ENCODE measurements at regions not wholly inside any gene's neighbourhood (a gene's known extent, or its start where the extent isn't known, plus 50 kb on each side); places are given as distances from the start of the nearest gene placed in this dataset.
A peak's percentile ranks its signal among the peaks of the same experiment; 100 is the strongest.

- H3K27ac ChIP-seq (ENCODE audit: low read depth, low read length) = no peak overlapping the region
- no peak overlapping the region for H3K9ac ChIP-seq (ENCODE audit: low read depth in 1 of 3, low read length in 3 of 3)
- no peaks in the 10 kb centered on the region for H3K36me3 ChIP-seq (ENCODE audit: control insufficient read depth in 3 of 3, insufficient read depth in 3 of 3, low read length in 3 of 3)
- no peaks in the 10 kb centered on the region for H3K27me3 ChIP-seq (ENCODE audit: control insufficient read depth in 3 of 3, insufficient read depth in 3 of 3, low read length in 3 of 3)
- H3K4me3 ChIP-seq (ENCODE audit: low read length in 3 of 3) = no peak overlapping the region
- H3K4me1 ChIP-seq (ENCODE audit: control insufficient read depth in 3 of 3, insufficient read depth in 3 of 3, low read length in 3 of 3) = no peaks in the 10 kb centered on the region
- H3K9me3 ChIP-seq (ENCODE audit: control insufficient read depth in 3 of 3, low read length in 3 of 3) = no peaks in the 10 kb centered on the region
Measured at GRCh38 chr12:92478692-92479091, 224.1 kb upstream of the PLEKHG7 start.

- Histone ChIP-seq H3K9ac (ENCODE audit: low read depth in 1 of 3, low read length in 3 of 3) (no peak overlapping the region), H3K27me3 (ENCODE audit: control insufficient read depth in 3 of 3, insufficient read depth in 3 of 3, low read length in 3 of 3) (no peaks in the 10 kb centered on the region), H3K4me3 (ENCODE audit: low read length in 3 of 3) (no peak overlapping the region), H3K27ac (ENCODE audit: low read depth, low read length) (no peak overlapping the region), H3K4me1 (ENCODE audit: control insufficient read depth in 3 of 3, insufficient read depth in 3 of 3, low read length in 3 of 3) (no peaks in the 10 kb centered on the region), H3K36me3 (ENCODE audit: control insufficient read depth in 3 of 3, insufficient read depth in 3 of 3, low read length in 3 of 3) (no peaks in the 10 kb centered on the region), H3K9me3 (ENCODE audit: control insufficient read depth in 3 of 3, low read length in 3 of 3) (no peaks in the 10 kb centered on the region)
Measured at GRCh38 chr12:92476844-92477243, 225.9 kb upstream of the PLEKHG7 start.

DNA sequence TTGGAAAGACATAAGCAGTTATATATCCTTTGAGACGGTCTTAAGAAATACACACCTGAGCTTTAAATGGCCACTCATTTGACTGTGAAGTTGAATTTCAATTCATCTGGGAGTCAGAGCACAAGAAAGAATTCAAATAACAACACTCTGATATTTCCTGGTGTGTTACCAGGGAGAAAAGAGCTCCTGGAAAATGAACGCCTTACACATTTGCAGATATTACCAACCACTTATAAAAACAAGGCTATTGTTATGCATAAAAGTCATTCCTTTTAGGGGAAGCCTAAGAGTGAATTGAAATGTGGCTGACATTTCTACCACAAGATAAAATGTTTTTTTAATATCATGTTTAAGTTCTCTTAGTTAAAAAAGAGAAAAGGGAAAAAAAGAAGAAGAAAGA is 229.2 kb upstream of the PLEKHG7 start:
- H3K36me3 ChIP-seq (ENCODE audit: control insufficient read depth in 3 of 3, insufficient read depth in 3 of 3, low read length in 3 of 3) = no peaks in the 10 kb centered on the region

GRCh38 chr12:92472201-92472600 is 230.6 kb upstream of the PLEKHG7 start:
- Histone ChIP-seq H3K4me1 (ENCODE audit: control insufficient read depth in 3 of 3, insufficient read depth in 3 of 3, low read length in 3 of 3) (peaks cover 9 to 24% (median 19%) of the 10 kb centered on the region in 3 donors), H3K9ac (ENCODE audit: low read depth in 1 of 3, low read length in 3 of 3) (no peak overlapping the region), H3K27me3 (ENCODE audit: control insufficient read depth in 3 of 3, insufficient read depth in 3 of 3, low read length in 3 of 3) (no peaks in the 10 kb centered on the region), H3K9me3 (ENCODE audit: control insufficient read depth in 3 of 3, low read length in 3 of 3) (no peaks in the 10 kb centered on the region), H3K27ac (ENCODE audit: low read depth, low read length) (no peak overlapping the region), H3K4me3 (ENCODE audit: low read length in 3 of 3) (no peak overlapping the region), H3K36me3 (ENCODE audit: control insufficient read depth in 3 of 3, insufficient read depth in 3 of 3, low read length in 3 of 3) (no peaks in the 10 kb centered on the region)

More for the DNA sequence above, 229.2 kb upstream of the PLEKHG7 start:
- Histone ChIP-seq H3K9me3 (ENCODE audit: control insufficient read depth in 3 of 3, low read length in 3 of 3) (no peaks in the 10 kb centered on the region), H3K27me3 (ENCODE audit: control insufficient read depth in 3 of 3, insufficient read depth in 3 of 3, low read length in 3 of 3) (no peaks in the 10 kb centered on the region), H3K27ac (ENCODE audit: low read depth, low read length) (no peak overlapping the region), H3K9ac (ENCODE audit: low read depth in 1 of 3, low read length in 3 of 3) (no peak overlapping the region), H3K4me1 (ENCODE audit: control insufficient read depth in 3 of 3, insufficient read depth in 3 of 3, low read length in 3 of 3) (peaks cover 3 to 16% (median 12%) of the 10 kb centered on the region in 3 donors), H3K4me3 (ENCODE audit: low read length in 3 of 3) (no peak overlapping the region)

DNA sequence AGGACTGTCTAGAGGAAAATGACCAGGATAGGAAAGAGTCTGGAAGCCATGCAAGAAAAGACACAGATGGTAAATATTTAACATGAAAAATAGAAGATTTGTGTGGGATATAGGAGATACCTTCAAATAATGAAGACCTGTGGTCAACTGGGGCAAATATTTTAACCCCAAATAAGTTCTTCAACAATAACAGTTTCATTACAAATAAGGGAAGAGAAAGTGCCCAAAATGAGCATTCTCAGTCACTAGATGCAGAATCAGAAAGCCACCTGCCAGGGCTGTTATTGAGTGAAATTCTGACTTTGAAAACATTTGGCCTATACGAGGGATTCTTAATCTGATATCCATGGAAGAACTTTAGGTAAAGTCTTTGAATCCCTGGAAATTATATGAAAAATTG is 231.2 kb upstream of the PLEKHG7 start:
- Histone ChIP-seq H3K4me1 (ENCODE audit: control insufficient read depth in 3 of 3, insufficient read depth in 3 of 3, low read length in 3 of 3) (peaks cover 16 to 28% (median 22%) of the 10 kb centered on the region in 3 donors), H3K4me3 (ENCODE audit: low read length in 3 of 3) (no peak overlapping the region), H3K9me3 (ENCODE audit: control insufficient read depth in 3 of 3, low read length in 3 of 3) (no peaks in the 10 kb centered on the region), H3K9ac (ENCODE audit: low read depth in 1 of 3, low read length in 3 of 3) (no peak overlapping the region), H3K27ac (ENCODE audit: low read depth, low read length) (no peak overlapping the region), H3K27me3 (ENCODE audit: control insufficient read depth in 3 of 3, insufficient read depth in 3 of 3, low read length in 3 of 3) (no peaks in the 10 kb centered on the region), H3K36me3 (ENCODE audit: control insufficient read depth in 3 of 3, insufficient read depth in 3 of 3, low read length in 3 of 3) (no peaks in the 10 kb centered on the region)

- H3K27ac ChIP-seq (ENCODE audit: low read depth, low read length) = peak overlapping the region; percentile 22
- peaks cover 21 to 34% (median 26%) of the 10 kb centered on the region in 3 donors for H3K4me1 ChIP-seq (ENCODE audit: control insufficient read depth in 3 of 3, insufficient read depth in 3 of 3, low read length in 3 of 3)
- no peak overlapping the region for H3K9ac ChIP-seq (ENCODE audit: low read depth in 1 of 3, low read length in 3 of 3)
Measured at GRCh38 chr12:92470608-92471021, 232.2 kb upstream of the PLEKHG7 start.

DNA sequence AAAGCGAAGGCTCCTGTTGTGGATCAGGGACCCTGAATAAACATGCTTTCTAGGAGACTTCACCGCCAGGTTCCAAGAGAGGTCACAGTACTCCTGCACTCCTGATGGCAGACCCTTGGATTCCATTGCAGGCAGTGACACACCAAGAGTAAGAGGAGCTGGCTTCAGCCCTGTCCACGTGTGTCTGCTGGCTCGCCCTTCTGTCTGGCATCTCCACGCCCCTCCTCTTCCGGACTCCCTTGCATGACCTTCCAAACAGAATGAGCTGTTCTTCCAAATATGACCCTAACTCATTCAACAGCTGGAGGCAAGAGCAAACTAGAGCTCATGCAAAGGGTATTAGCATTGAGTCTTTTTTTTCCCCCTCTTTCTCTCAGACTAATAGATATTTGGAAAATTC is 233.0 kb upstream of the PLEKHG7 start:
- no peaks in the 10 kb centered on the region for H3K9me3 ChIP-seq (ENCODE audit: control insufficient read depth in 3 of 3, low read length in 3 of 3)
- peak overlapping the region; percentile 22 for H3K27ac ChIP-seq (ENCODE audit: low read depth, low read length)
- H3K4me3 ChIP-seq (ENCODE audit: low read length in 3 of 3) = no peak overlapping the region
- H3K27me3 ChIP-seq (ENCODE audit: control insufficient read depth in 3 of 3, insufficient read depth in 3 of 3, low read length in 3 of 3) = no peaks in the 10 kb centered on the region
- peaks cover 21 to 35% (median 26%) of the 10 kb centered on the region in 3 donors for H3K4me1 ChIP-seq (ENCODE audit: control insufficient read depth in 3 of 3, insufficient read depth in 3 of 3, low read length in 3 of 3)
- peak overlapping the region in 1 of 3 donors; percentile 7 for H3K9ac ChIP-seq (ENCODE audit: low read depth in 1 of 3, low read length in 3 of 3)
- H3K36me3 ChIP-seq (ENCODE audit: control insufficient read depth in 3 of 3, insufficient read depth in 3 of 3, low read length in 3 of 3) = no peaks in the 10 kb centered on the region

More at GRCh38 chr12:92470608-92471021, 232.2 kb upstream of the PLEKHG7 start:
- Histone ChIP-seq H3K9me3 (ENCODE audit: control insufficient read depth in 3 of 3, low read length in 3 of 3) (no peaks in the 10 kb centered on the region), H3K27me3 (ENCODE audit: control insufficient read depth in 3 of 3, insufficient read depth in 3 of 3, low read length in 3 of 3) (no peaks in the 10 kb centered on the region), H3K36me3 (ENCODE audit: control insufficient read depth in 3 of 3, insufficient read depth in 3 of 3, low read length in 3 of 3) (no peaks in the 10 kb centered on the region), H3K4me3 (ENCODE audit: low read length in 3 of 3) (no peak overlapping the region)

GRCh38 chr12:92468358-92469020 is 234.3 kb upstream of the PLEKHG7 start:
- Histone ChIP-seq H3K27me3 (ENCODE audit: control insufficient read depth in 3 of 3, insufficient read depth in 3 of 3, low read length in 3 of 3) (no peaks in the 10 kb centered on the region), H3K36me3 (ENCODE audit: control insufficient read depth in 3 of 3, insufficient read depth in 3 of 3, low read length in 3 of 3) (no peaks in the 10 kb centered on the region), H3K9ac (ENCODE audit: low read depth in 1 of 3, low read length in 3 of 3) (no peak overlapping the region), H3K4me3 (ENCODE audit: low read length in 3 of 3) (no peak overlapping the region), H3K4me1 (ENCODE audit: control insufficient read depth in 3 of 3, insufficient read depth in 3 of 3, low read length in 3 of 3) (peaks cover 21 to 35% (median 26%) of the 10 kb centered on the region in 3 donors), H3K9me3 (ENCODE audit: control insufficient read depth in 3 of 3, low read length in 3 of 3) (no peaks in the 10 kb centered on the region), H3K27ac (ENCODE audit: low read depth, low read length) (peak overlapping the region; percentile 86)

DNA sequence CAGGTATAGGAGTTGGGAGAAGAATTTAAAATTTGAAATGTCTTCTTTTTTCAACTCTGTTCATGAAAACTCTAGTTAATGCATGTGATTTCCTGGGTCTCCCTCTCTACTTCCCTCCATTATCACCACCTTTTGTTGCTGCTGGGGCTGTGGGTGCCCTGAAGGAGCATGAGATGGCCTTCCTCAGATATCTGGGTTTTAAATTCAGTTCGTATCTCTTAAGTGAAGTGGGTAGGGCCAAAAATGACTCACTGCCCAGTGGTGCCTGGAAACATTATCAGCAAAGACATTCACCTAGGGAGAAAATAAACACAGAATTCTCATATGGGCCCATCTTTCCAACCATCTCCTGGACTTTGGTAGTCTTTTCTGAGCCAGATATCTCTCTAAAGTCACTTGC is 234.9 kb upstream of the PLEKHG7 start:
- H3K4me3 ChIP-seq (ENCODE audit: low read length in 3 of 3) = no peak overlapping the region
- peaks cover 21 to 35% (median 26%) of the 10 kb centered on the region in 3 donors for H3K4me1 ChIP-seq (ENCODE audit: control insufficient read depth in 3 of 3, insufficient read depth in 3 of 3, low read length in 3 of 3)
- H3K9me3 ChIP-seq (ENCODE audit: control insufficient read depth in 3 of 3, low read length in 3 of 3) = no peaks in the 10 kb centered on the region
- H3K9ac ChIP-seq (ENCODE audit: low read depth in 1 of 3, low read length in 3 of 3) = no peak overlapping the region
- peak overlapping the region; percentile 86 for H3K27ac ChIP-seq (ENCODE audit: low read depth, low read length)
- H3K27me3 ChIP-seq (ENCODE audit: control insufficient read depth in 3 of 3, insufficient read depth in 3 of 3, low read length in 3 of 3) = no peaks in the 10 kb centered on the region
- no peaks in the 10 kb centered on the region for H3K36me3 ChIP-seq (ENCODE audit: control insufficient read depth in 3 of 3, insufficient read depth in 3 of 3, low read length in 3 of 3)

DNA sequence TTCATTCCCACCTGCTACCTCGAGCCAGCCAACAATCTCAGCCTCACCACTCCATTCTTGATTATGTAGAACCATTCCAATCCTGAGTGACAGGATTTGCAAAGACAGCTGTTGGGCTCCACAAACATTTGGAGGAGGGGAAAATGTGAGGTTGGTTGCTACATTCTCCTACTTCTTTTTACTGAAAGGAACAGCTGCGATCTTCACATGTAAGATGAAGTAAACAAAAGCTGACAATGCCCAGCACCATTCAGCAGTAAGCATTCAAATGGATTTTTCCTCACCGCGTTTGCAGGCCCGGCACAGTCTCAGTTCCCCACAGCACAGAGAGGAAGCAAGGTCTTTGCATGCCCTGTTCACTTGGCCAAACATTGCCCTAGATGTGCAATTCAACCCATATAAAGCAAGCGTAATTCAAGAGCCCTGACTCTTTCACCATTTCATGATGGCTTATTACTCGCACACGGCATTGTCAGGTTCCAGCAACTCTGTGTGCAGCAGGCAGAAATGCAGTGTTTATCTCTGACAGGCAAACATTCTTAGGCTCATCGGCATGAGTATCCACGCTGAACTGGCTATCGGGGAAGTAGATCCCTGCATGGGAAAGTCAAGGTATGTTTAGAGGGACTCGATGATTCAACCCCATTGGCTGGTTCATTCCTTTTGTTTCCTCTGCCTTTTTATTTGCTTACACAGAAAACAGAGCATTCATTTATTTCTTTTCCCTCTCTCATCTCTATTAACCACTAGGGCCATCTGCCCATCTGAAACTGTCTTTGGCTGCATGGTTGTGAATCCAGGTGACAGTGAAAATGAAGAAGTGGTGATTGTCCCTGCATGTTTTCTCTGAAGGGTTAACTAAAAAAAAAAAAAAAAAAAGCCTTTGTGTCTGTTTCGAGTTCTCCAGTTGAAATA is 236.1 kb upstream of the PLEKHG7 start:
- Histone ChIP-seq H3K27me3 (ENCODE audit: control insufficient read depth in 3 of 3, insufficient read depth in 3 of 3, low read length in 3 of 3) (no peaks in the 10 kb centered on the region), H3K27ac (ENCODE audit: low read depth, low read length) (peak overlapping the region; percentile 86), H3K9ac (ENCODE audit: low read depth in 1 of 3, low read length in 3 of 3) (peak overlapping the region; percentile 62 to 77 (median 69)), H3K9me3 (ENCODE audit: control insufficient read depth in 3 of 3, low read length in 3 of 3) (no peaks in the 10 kb centered on the region), H3K36me3 (ENCODE audit: control insufficient read depth in 3 of 3, insufficient read depth in 3 of 3, low read length in 3 of 3) (no peaks in the 10 kb centered on the region), H3K4me1 (ENCODE audit: control insufficient read depth in 3 of 3, insufficient read depth in 3 of 3, low read length in 3 of 3) (peaks cover 30 to 35% (median 32%) of the 10 kb centered on the region in 3 donors), H3K4me3 (ENCODE audit: low read length in 3 of 3) (peak overlapping the region; percentile 65 to 77 (median 66))
